ENCODE measurements at regions not wholly inside any gene's neighbourhood (a gene's known extent, or its start where the extent isn't known, plus 50 kb on each side); places are given as distances from the start of the nearest gene placed in this dataset.
"Not testable (repeated sequence)": the region's sequence is repeated elsewhere in the genome, so short reads cannot be mapped to it uniquely, and the experiment has no call there.

DNA sequence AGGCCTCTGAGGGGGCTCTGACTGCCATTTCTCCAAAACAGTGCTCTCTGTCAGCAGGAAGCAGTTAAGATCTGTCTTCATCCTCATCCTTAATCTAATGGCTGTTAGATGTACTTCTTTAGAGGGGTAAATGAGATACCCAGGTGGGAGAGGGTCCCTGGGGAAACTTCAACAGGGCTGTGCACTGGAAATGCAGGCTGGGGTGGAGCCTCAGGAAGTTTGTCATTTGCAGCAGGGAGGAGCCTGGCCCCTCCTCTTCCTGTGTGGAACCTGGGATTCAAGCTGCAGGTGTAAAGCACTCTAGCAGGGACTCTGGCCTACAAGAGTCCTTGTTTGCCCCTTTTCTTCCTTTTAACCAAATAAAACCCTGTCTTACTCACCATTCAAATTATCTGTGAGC lies 1173.6 kb downstream of the OTOL1 start:
- H3K4me1 ChIP-seq (ENCODE audit: control insufficient read depth in 3 of 3, insufficient read depth in 3 of 3, low read length in 3 of 3): no peaks in the 10 kb centered on the region
- no peak overlapping the region for H3K9ac ChIP-seq (ENCODE audit: low read depth in 1 of 3, low read length in 3 of 3)
- H3K27me3 ChIP-seq (ENCODE audit: control insufficient read depth in 3 of 3, insufficient read depth in 3 of 3, low read length in 3 of 3): no peaks in the 10 kb centered on the region
- H3K9me3 ChIP-seq (ENCODE audit: control insufficient read depth in 3 of 3, low read length in 3 of 3): no peaks in the 10 kb centered on the region
- no peaks in the 10 kb centered on the region for H3K36me3 ChIP-seq (ENCODE audit: control insufficient read depth in 3 of 3, insufficient read depth in 3 of 3, low read length in 3 of 3)
- H3K4me3 ChIP-seq (ENCODE audit: low read length in 3 of 3): no peak overlapping the region
- H3K27ac ChIP-seq (ENCODE audit: low read depth, low read length): no peak overlapping the region

- no peak overlapping the region for H3K9ac ChIP-seq (ENCODE audit: low read depth in 1 of 3, low read length in 3 of 3)
Measured at GRCh38 chr3:162677475-162677874, 1180.9 kb downstream of the OTOL1 start.

GRCh38 chr3:162678941-162679340 lies 1182.3 kb downstream of the OTOL1 start:
- Histone ChIP-seq H3K4me3 (ENCODE audit: low read length in 3 of 3) (no peak overlapping the region), H3K27me3 (ENCODE audit: control insufficient read depth in 3 of 3, insufficient read depth in 3 of 3, low read length in 3 of 3) (no peaks in the 10 kb centered on the region), H3K9ac (ENCODE audit: low read depth in 1 of 3, low read length in 3 of 3) (no peak overlapping the region), H3K9me3 (ENCODE audit: control insufficient read depth in 3 of 3, low read length in 3 of 3) (no peaks in the 10 kb centered on the region), H3K27ac (ENCODE audit: low read depth, low read length) (no peak overlapping the region), H3K4me1 (ENCODE audit: control insufficient read depth in 3 of 3, insufficient read depth in 3 of 3, low read length in 3 of 3) (no peaks in the 10 kb centered on the region), H3K36me3 (ENCODE audit: control insufficient read depth in 3 of 3, insufficient read depth in 3 of 3, low read length in 3 of 3) (no peaks in the 10 kb centered on the region)

More at GRCh38 chr3:162677475-162677874, 1180.9 kb downstream of the OTOL1 start:
- H3K27ac ChIP-seq (ENCODE audit: low read depth, low read length): no peak overlapping the region
- no peaks in the 10 kb centered on the region for H3K36me3 ChIP-seq (ENCODE audit: control insufficient read depth in 3 of 3, insufficient read depth in 3 of 3, low read length in 3 of 3)
- no peaks in the 10 kb centered on the region for H3K27me3 ChIP-seq (ENCODE audit: control insufficient read depth in 3 of 3, insufficient read depth in 3 of 3, low read length in 3 of 3)
- no peaks in the 10 kb centered on the region for H3K9me3 ChIP-seq (ENCODE audit: control insufficient read depth in 3 of 3, low read length in 3 of 3)
- no peaks in the 10 kb centered on the region for H3K4me1 ChIP-seq (ENCODE audit: control insufficient read depth in 3 of 3, insufficient read depth in 3 of 3, low read length in 3 of 3)
- H3K4me3 ChIP-seq (ENCODE audit: low read length in 3 of 3): no peak overlapping the region

- H3K27ac ChIP-seq (ENCODE audit: low read depth, low read length): no peak overlapping the region
- no peaks in the 10 kb centered on the region for H3K27me3 ChIP-seq (ENCODE audit: control insufficient read depth in 3 of 3, insufficient read depth in 3 of 3, low read length in 3 of 3)
- H3K4me3 ChIP-seq (ENCODE audit: low read length in 3 of 3): no peak overlapping the region
- no peak overlapping the region for H3K9ac ChIP-seq (ENCODE audit: low read depth in 1 of 3, low read length in 3 of 3)
- no peaks in the 10 kb centered on the region for H3K9me3 ChIP-seq (ENCODE audit: control insufficient read depth in 3 of 3, low read length in 3 of 3)
- H3K4me1 ChIP-seq (ENCODE audit: control insufficient read depth in 3 of 3, insufficient read depth in 3 of 3, low read length in 3 of 3): no peaks in the 10 kb centered on the region
- no peaks in the 10 kb centered on the region for H3K36me3 ChIP-seq (ENCODE audit: control insufficient read depth in 3 of 3, insufficient read depth in 3 of 3, low read length in 3 of 3)
Measured at GRCh38 chr3:162684260-162684659, 1187.7 kb downstream of the OTOL1 start.

- Histone ChIP-seq H3K36me3 (ENCODE audit: control insufficient read depth in 3 of 3, insufficient read depth in 3 of 3, low read length in 3 of 3) (no peaks in the 10 kb centered on the region), H3K9ac (ENCODE audit: low read depth in 1 of 3, low read length in 3 of 3) (no peak overlapping the region), H3K9me3 (ENCODE audit: control insufficient read depth in 3 of 3, low read length in 3 of 3) (no peaks in the 10 kb centered on the region), H3K27me3 (ENCODE audit: control insufficient read depth in 3 of 3, insufficient read depth in 3 of 3, low read length in 3 of 3) (no peaks in the 10 kb centered on the region), H3K27ac (ENCODE audit: low read depth, low read length) (no peak overlapping the region), H3K4me3 (ENCODE audit: low read length in 3 of 3) (no peak overlapping the region), H3K4me1 (ENCODE audit: control insufficient read depth in 3 of 3, insufficient read depth in 3 of 3, low read length in 3 of 3) (no peaks in the 10 kb centered on the region)
Measured at GRCh38 chr3:162699291-162699690, 1202.7 kb downstream of the OTOL1 start.

- H3K27me3 ChIP-seq (ENCODE audit: control insufficient read depth in 3 of 3, insufficient read depth in 3 of 3, low read length in 3 of 3): no peaks in the 10 kb centered on the region
- H3K9me3 ChIP-seq (ENCODE audit: control insufficient read depth in 3 of 3, low read length in 3 of 3): no peaks in the 10 kb centered on the region
- H3K4me1 ChIP-seq (ENCODE audit: control insufficient read depth in 3 of 3, insufficient read depth in 3 of 3, low read length in 3 of 3): no peaks in the 10 kb centered on the region
- H3K9ac ChIP-seq (ENCODE audit: low read depth in 1 of 3, low read length in 3 of 3): no peak overlapping the region
- no peak overlapping the region for H3K4me3 ChIP-seq (ENCODE audit: low read length in 3 of 3)
- H3K36me3 ChIP-seq (ENCODE audit: control insufficient read depth in 3 of 3, insufficient read depth in 3 of 3, low read length in 3 of 3): no peaks in the 10 kb centered on the region
- no peak overlapping the region for H3K27ac ChIP-seq (ENCODE audit: low read depth, low read length)
Measured at GRCh38 chr3:162701211-162701610, 1204.6 kb downstream of the OTOL1 start.

GRCh38 chr3:162702768-162703385 lies 1206.3 kb downstream of the OTOL1 start:
- no peak overlapping the region for H3K9ac ChIP-seq (ENCODE audit: low read depth in 1 of 3, low read length in 3 of 3)
- no peak overlapping the region for H3K27ac ChIP-seq (ENCODE audit: low read depth, low read length)
- no peak overlapping the region for H3K4me3 ChIP-seq (ENCODE audit: low read length in 3 of 3)
- no peaks in the 10 kb centered on the region for H3K9me3 ChIP-seq (ENCODE audit: control insufficient read depth in 3 of 3, low read length in 3 of 3)
- H3K27me3 ChIP-seq (ENCODE audit: control insufficient read depth in 3 of 3, insufficient read depth in 3 of 3, low read length in 3 of 3): no peaks in the 10 kb centered on the region
- H3K4me1 ChIP-seq (ENCODE audit: control insufficient read depth in 3 of 3, insufficient read depth in 3 of 3, low read length in 3 of 3): no peaks in the 10 kb centered on the region
- no peaks in the 10 kb centered on the region for H3K36me3 ChIP-seq (ENCODE audit: control insufficient read depth in 3 of 3, insufficient read depth in 3 of 3, low read length in 3 of 3)

GRCh38 chr3:162704238-162704637 lies 1207.6 kb downstream of the OTOL1 start:
- H3K9me3 ChIP-seq (ENCODE audit: control insufficient read depth in 3 of 3, low read length in 3 of 3): no peaks in the 10 kb centered on the region

DNA sequence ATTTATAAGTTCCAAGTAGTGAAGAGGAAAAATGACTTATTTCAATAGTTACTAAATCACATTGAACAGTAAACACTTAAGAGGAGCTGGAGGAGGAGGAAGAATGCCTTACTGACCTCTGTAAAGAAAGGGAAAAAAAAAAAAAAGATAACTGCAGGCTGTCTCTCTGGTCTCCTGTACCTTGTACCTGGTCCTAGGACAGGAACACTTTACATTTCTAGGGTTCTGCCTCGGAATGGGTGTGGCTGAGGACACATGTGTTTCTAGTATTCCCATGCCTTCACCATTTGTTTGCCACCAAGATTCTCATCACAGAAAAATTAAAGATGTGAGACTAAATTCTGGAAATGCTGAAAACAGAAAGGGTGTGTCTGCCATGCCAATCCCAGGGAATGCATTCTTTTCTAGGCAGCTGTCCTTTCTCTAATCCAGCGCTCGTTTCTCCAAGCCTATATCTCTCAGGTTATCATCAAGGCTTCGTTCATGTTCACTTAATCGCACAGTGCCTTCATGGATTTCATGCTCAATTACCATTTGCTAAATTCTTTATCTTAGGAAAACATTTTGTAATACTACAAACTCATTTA lies 1208.3 kb downstream of the OTOL1 start:
- H3K27me3 ChIP-seq (ENCODE audit: control insufficient read depth in 3 of 3, insufficient read depth in 3 of 3, low read length in 3 of 3): no peaks in the 10 kb centered on the region
- no peak overlapping the region for H3K27ac ChIP-seq (ENCODE audit: low read depth, low read length)
- no peak overlapping the region for H3K4me3 ChIP-seq (ENCODE audit: low read length in 3 of 3)
- no peaks in the 10 kb centered on the region for H3K4me1 ChIP-seq (ENCODE audit: control insufficient read depth in 3 of 3, insufficient read depth in 3 of 3, low read length in 3 of 3)
- no peaks in the 10 kb centered on the region for H3K36me3 ChIP-seq (ENCODE audit: control insufficient read depth in 3 of 3, insufficient read depth in 3 of 3, low read length in 3 of 3)
- no peaks in the 10 kb centered on the region for H3K9me3 ChIP-seq (ENCODE audit: control insufficient read depth in 3 of 3, low read length in 3 of 3)
- no peak overlapping the region for H3K9ac ChIP-seq (ENCODE audit: low read depth in 1 of 3, low read length in 3 of 3)

More at GRCh38 chr3:162704238-162704637, 1207.6 kb downstream of the OTOL1 start:
- H3K27me3 ChIP-seq (ENCODE audit: control insufficient read depth in 3 of 3, insufficient read depth in 3 of 3, low read length in 3 of 3): no peaks in the 10 kb centered on the region
- H3K36me3 ChIP-seq (ENCODE audit: control insufficient read depth in 3 of 3, insufficient read depth in 3 of 3, low read length in 3 of 3): no peaks in the 10 kb centered on the region
- no peaks in the 10 kb centered on the region for H3K4me1 ChIP-seq (ENCODE audit: control insufficient read depth in 3 of 3, insufficient read depth in 3 of 3, low read length in 3 of 3)
- H3K4me3 ChIP-seq (ENCODE audit: low read length in 3 of 3): no peak overlapping the region
- no peak overlapping the region for H3K27ac ChIP-seq (ENCODE audit: low read depth, low read length)
- no peak overlapping the region for H3K9ac ChIP-seq (ENCODE audit: low read depth in 1 of 3, low read length in 3 of 3)

DNA sequence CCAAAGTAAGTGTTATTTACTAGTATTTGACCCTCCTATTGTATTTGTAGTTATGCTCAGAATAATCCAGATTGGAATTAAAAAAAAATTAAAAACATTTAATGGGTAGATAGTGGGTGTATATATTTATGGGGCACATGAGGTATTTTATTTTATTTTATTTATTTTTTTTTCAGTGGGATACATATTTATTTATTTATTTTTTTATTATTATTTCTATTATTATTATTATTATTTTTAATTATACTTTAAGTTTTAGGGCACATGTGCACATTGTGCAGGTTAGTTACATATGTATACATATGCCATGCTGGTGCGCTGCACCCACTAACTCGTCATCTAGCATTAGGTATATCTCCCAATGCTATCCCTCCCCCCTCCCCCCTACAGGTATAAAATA lies 1211.8 kb downstream of the OTOL1 start:
- not testable (repeated sequence) for H3K4me3 ChIP-seq (ENCODE audit: low read length in 3 of 3); H3K4me1 ChIP-seq (ENCODE audit: control insufficient read depth in 3 of 3, insufficient read depth in 3 of 3, low read length in 3 of 3); H3K9me3 ChIP-seq (ENCODE audit: control insufficient read depth in 3 of 3, low read length in 3 of 3); H3K27me3 ChIP-seq (ENCODE audit: control insufficient read depth in 3 of 3, insufficient read depth in 3 of 3, low read length in 3 of 3); H3K27ac ChIP-seq (ENCODE audit: low read depth, low read length); H3K36me3 ChIP-seq (ENCODE audit: control insufficient read depth in 3 of 3, insufficient read depth in 3 of 3, low read length in 3 of 3); H3K9ac ChIP-seq (ENCODE audit: low read depth in 1 of 3, low read length in 3 of 3)

All from skeletal muscle tissue (tissue), 3 donors.